HCT116 (cell line): ENCODE measurements at regions not wholly inside any gene's neighbourhood (a gene's known extent, or its start where the extent isn't known, plus 50 kb on each side); places are given as distances from the start of the nearest gene placed in this dataset.

ENCODE experiments used
- ATAC-seq: fragments of 200-7000 bp; cut with Tn5 transposase; 2 replicates; pipeline ENCODE4 v1.9.1; 2020; ENCODE audit warnings: mild to moderate bottlenecking, moderate library complexity
- BruUV-seq: library from RNA; stranded (reverse); fragments of 400-500 nt; replicated peaks from 2 replicates; lab custom pipeline; 2021; lab: Mats Ljungman, UMichigan
- CTCF ChIA-PET: fragments of 300-600 bp; sonication (Branson Sonifier 250); formaldehyde crosslinking; loops from one replicate; lab custom pipeline; 2021; ENCODE audit warnings: antibody characterized with exemption; lab: Charles Lee
- POLR2A ChIA-PET: fragments of 300-600, 350-600 bp; sonication (Branson Sonifier 250); formaldehyde crosslinking; loops from one replicate; lab custom pipeline; 2021; ENCODE audit warnings: antibody characterized with exemption; lab: Charles Lee
- RAD21 ChIA-PET, 2 experiments: fragments of 300-600 bp; sonication (Branson Sonifier 250); formaldehyde crosslinking; loops; one replicate each; lab custom pipeline; 2023; ENCODE audit warnings: low total read pairs in 2 of 2; ENCODE audit not compliant: uncharacterized antibody in 2 of 2, unreplicated experiment in 2 of 2, low non-redundant PET in 1 of 2; lab: Charles Lee
- DNase-seq: peaks from one replicate; pipeline ENCODE4 v3.0.0-alpha.2; 2010; ENCODE audit warnings: low read depth, low spot score
- H2AFZ ChIP-seq: fragments of 200-600 bp; shearing (Covaris generic), sonication (generic); 2 replicates; pipeline ENCODE4 v1.6.1; 2017; ENCODE audit warnings: low read depth, mixed run types, mixed read lengths, antibody characterized with exemption, low read length; ENCODE audit not compliant: poor library complexity, severe bottlenecking
- H3K27ac ChIP-seq: 2 replicates; pipeline ENCODE4 v1.5.1; 2012; ENCODE audit warnings: low read depth, low read length
- H3K27me3 ChIP-seq: fragments of 200-600 bp; sonication (generic); 2 replicates; pipeline ENCODE4 v1.6.1; 2016; ENCODE audit warnings: mixed run types, low read length, mixed read lengths; ENCODE audit not compliant: insufficient read depth
- H3K36me3 ChIP-seq, 2 experiments: fragments of 200-500 bp in 1 of 2; fragments of 200-600 bp in 1 of 2; sonication (Bioruptor generic) in 1 of 2; sonication (generic) in 1 of 2; 2 replicates each; pipeline versions ENCODE4 v1.5.1 to v1.6.1; 2014 to 2016; ENCODE audit warnings: low read length in 2 of 2, inconsistent platforms in 1 of 2, mixed read lengths in 1 of 2, mixed run types in 1 of 2; ENCODE audit not compliant: insufficient read depth in 2 of 2, control insufficient read depth in 1 of 2
- H3K4me1 ChIP-seq, 2 experiments: fragments of 200-600 bp in 1 of 2; sonication (generic) in 1 of 2; 2 replicates each; pipeline versions ENCODE4 v1.5.1 to v1.6.1; 2012 to 2017; ENCODE audit warnings: low read length in 2 of 2, inconsistent platforms in 1 of 2, mild to moderate bottlenecking in 1 of 2, mixed read lengths in 1 of 2, mixed run types in 1 of 2, moderate library complexity in 1 of 2; ENCODE audit not compliant: insufficient read depth in 2 of 2, control insufficient read depth in 1 of 2
- H3K4me2 ChIP-seq: fragments of 200-600 bp; sonication (generic); 2 replicates; pipeline ENCODE4 v1.6.1; 2017; ENCODE audit warnings: mixed run types, low read length, mixed read lengths
- H3K4me3 ChIP-seq, 2 experiments: fragments of 200-600 bp in 1 of 2; sonication (generic) in 1 of 2; replicated peaks in 1 of 2; 2 replicates each; pipeline ENCODE4 v1.5.1; 2011 to 2016; ENCODE audit warnings: low read length in 2 of 2, control low read depth in 1 of 2, low read depth in 1 of 2, mild to moderate bottlenecking in 1 of 2, mixed read lengths in 1 of 2, mixed run types in 1 of 2
- H3K79me2 ChIP-seq: fragments of 200-600 bp; sonication (generic); 2 replicates; pipeline ENCODE4 v1.6.1; 2017; ENCODE audit warnings: mild to moderate bottlenecking, mixed run types, low read length, moderate library complexity, mixed read lengths; ENCODE audit not compliant: insufficient read depth
- H3K9ac ChIP-seq: fragments of 200-600 bp; sonication (generic); 2 replicates; pipeline ENCODE4 v1.6.1; 2016; ENCODE audit warnings: low read length, mixed read lengths
- H3K9me2 ChIP-seq: fragments of 200-600 bp; sonication (generic), shearing (Covaris generic); 2 replicates; pipeline ENCODE4 v1.6.1; 2017; ENCODE audit warnings: mixed run types, mild to moderate bottlenecking, moderate library complexity; ENCODE audit not compliant: insufficient read depth
- H3K9me3 ChIP-seq, 2 experiments: fragments of 200-500 bp in 1 of 2; fragments of 200-600 bp in 1 of 2; sonication (Bioruptor generic) in 1 of 2; sonication (generic) in 1 of 2; 2 replicates each; pipeline ENCODE4 v1.6.1; 2014 to 2017; ENCODE audit warnings: low read length in 2 of 2, mixed read lengths in 2 of 2, inconsistent platforms in 1 of 2, low read depth in 1 of 2, mild to moderate bottlenecking in 1 of 2, mixed run types in 1 of 2, moderate library complexity in 1 of 2; ENCODE audit not compliant: control insufficient read depth in 1 of 2, insufficient read depth in 1 of 2
- H4K20me1 ChIP-seq: fragments of 200-600 bp; sonication (generic), shearing (Covaris generic); 2 replicates; pipeline ENCODE4 v1.6.1; 2017; ENCODE audit warnings: mixed run types, mild to moderate bottlenecking, moderate library complexity; ENCODE audit not compliant: insufficient read depth
- ATF3 ChIP-seq: IDR thresholded peaks from 2 replicates; pipeline ENCODE4 v1.6.1; 2012
- CTCF ChIP-seq, 3 experiments: fragments of 200-600 bp in 1 of 3; sonication (generic) in 1 of 3; IDR thresholded peaks in 2 of 3; conservative IDR thresholded peaks in 1 of 3; 2 replicates each; pipeline ENCODE4 v1.5.1; 2012 to 2017; ENCODE audit warnings: low read depth in 2 of 3, low read length in 2 of 3, antibody characterized with exemption in 1 of 3, borderline replicate concordance in 1 of 3, control low read depth in 1 of 3, mild to moderate bottlenecking in 1 of 3, mixed read lengths in 1 of 3, mixed run types in 1 of 3, moderate library complexity in 1 of 3; ENCODE audit not compliant: insufficient read depth in 1 of 3
- ELF1 ChIP-seq: IDR thresholded peaks from 2 replicates; pipeline ENCODE4 v1.6.1; 2012; ENCODE audit warnings: low read depth, borderline replicate concordance
- EZH2 ChIP-seq: fragments of 200-600 bp; sonication (generic); IDR thresholded peaks from 2 replicates; pipeline ENCODE4 v1.6.1; 2017; ENCODE audit warnings: antibody characterized with exemption, mixed run types
- FOSL1 ChIP-seq: IDR thresholded peaks from 2 replicates; pipeline ENCODE4 v1.6.1; 2012; ENCODE audit warnings: low read depth
- MAX ChIP-seq: IDR thresholded peaks from 2 replicates; pipeline ENCODE4 v1.6.1; 2012
- POLR2A ChIP-seq: IDR thresholded peaks from 2 replicates; pipeline ENCODE4 v1.7.0; 2011; ENCODE audit warnings: borderline replicate concordance; ENCODE audit not compliant: insufficient read depth, insufficient read length; ENCODE audit errors: extremely low read depth
- POLR2AphosphoS5 ChIP-seq: IDR thresholded peaks from 2 replicates; pipeline ENCODE4 v1.6.1; 2011; ENCODE audit warnings: mild to moderate bottlenecking, low read depth, low read length, moderate library complexity
- RAD21 ChIP-seq: IDR thresholded peaks from 2 replicates; pipeline ENCODE4 v1.6.1; 2012; ENCODE audit warnings: low read depth, mild to moderate bottlenecking
- SIN3A ChIP-seq: IDR thresholded peaks from 2 replicates; pipeline ENCODE4 v1.6.1; 2012; ENCODE audit warnings: low read depth
- SP1 ChIP-seq: IDR thresholded peaks from 2 replicates; pipeline ENCODE4 v1.6.1; 2012; ENCODE audit warnings: low read depth
- TCF7L2 ChIP-seq: IDR thresholded peaks from 2 replicates; pipeline ENCODE4 v1.7.0; 2011; ENCODE audit warnings: borderline replicate concordance, inconsistent platforms; ENCODE audit not compliant: insufficient read depth, insufficient read length; ENCODE audit errors: extremely low read depth
- YY1 ChIP-seq: IDR thresholded peaks from 2 replicates; pipeline ENCODE4 v1.6.1; 2011; ENCODE audit warnings: low read length, low read depth, moderate library complexity, mild to moderate bottlenecking; ENCODE audit not compliant: insufficient replicate concordance; ENCODE audit errors: extremely low read depth
- intact Hi-C: fragments of 100-400 bp; cut with micrococcal nuclease; formaldehyde crosslinking; loops from 2 replicates; pipeline ENCODE4 v1.10.0; 2022

DNA sequence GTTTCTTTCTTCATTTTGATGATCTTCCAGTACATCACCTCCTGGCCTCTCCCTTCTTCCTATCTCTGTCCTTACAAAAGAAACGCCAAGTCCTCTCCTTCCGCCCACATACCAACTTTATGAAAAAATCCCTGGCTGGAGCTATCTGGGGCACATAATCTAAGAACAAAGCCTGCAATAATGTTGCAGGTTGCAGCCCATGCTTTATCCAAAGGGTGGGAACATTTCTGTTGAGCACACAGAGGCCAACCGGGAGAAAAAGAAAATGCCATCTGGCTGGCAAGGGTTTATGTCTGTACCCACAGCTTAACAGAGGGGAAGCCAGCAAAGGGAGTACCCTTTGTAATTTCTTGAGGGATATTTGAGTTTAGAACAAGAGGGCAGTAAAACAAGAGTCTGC, 409.6 kb downstream of the SOX9 start (continued):
- TF ChIP-seq POLR2A, result no peak
- no peak for TF ChIP-seq SP1
- no peak for TF ChIP-seq MAX
- no peak for TF ChIP-seq TCF7L2
- no peak for TF ChIP-seq ELF1
- TF ChIP-seq EZH2, result no peak
- no peak for TF ChIP-seq CTCF (IDR thresholded peaks at IDR 0.05 in 2 of 3, conservative IDR thresholded peaks at IDR 0.05 in 1 of 3; ENCODE audit: borderline replicate concordance in 1 of 3, insufficient read depth in 1 of 3, low read depth in 2 of 3, low read length in 2 of 3)
- TF ChIP-seq ATF3, result no peak
- TF ChIP-seq RAD21, result no peak
- TF ChIP-seq FOSL1, result no peak
- TF ChIP-seq POLR2AphosphoS5, result no peak
- no peak for TF ChIP-seq YY1
- TF ChIP-seq, all 23 proteins: peak for 0

DNA sequence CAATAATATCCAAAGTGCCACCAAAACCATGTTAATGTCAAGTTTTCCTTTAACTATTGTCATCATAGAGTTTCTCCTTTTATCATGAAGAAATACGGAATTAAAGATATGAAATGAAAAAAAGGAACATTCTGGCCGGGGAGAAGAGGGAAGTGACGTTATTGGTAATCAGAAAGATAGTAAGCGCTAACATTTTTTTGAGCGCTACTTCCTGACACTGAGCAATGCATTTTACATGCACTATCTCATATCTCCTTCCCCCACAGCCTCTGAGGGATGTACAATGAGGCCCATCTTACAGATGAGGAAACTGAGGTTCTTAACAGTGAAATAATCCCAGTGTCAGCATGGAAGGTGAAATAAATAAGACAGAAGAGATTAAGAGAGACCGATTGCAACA, 410.9 kb downstream of the SOX9 start:
- H3K27me3 ChIP-seq, result no peaks in the 10 kb centered on the region
- H3K9me3 ChIP-seq, result peaks cover 0 to 8% of the 10 kb centered on the region in 2 experiments; a peak in 1 of 4 replicates
- no peak for TF ChIP-seq SIN3A
- H3K9me2 ChIP-seq, result no peaks in the 10 kb centered on the region
- H4K20me1 ChIP-seq, result peaks cover 4% of the 10 kb centered on the region; the same call in 1 of the 2 replicates
- no peaks in the 10 kb centered on the region; a peak in 1 of 4 replicates for H3K4me1 ChIP-seq
- ChIA-PET CTCF (no interaction called here), RAD21 (no interaction called here), POLR2A (no interaction called here)
- no peak overlapping the region for H3K9ac ChIP-seq
- H3K4me2 ChIP-seq, result no peak overlapping the region
- H3K79me2 ChIP-seq, result peaks cover 92% of the 10 kb centered on the region
- no peak overlapping the region for H3K27ac ChIP-seq
- DNase-seq (no peak), ATAC-seq (no peak)
- H3K4me3 ChIP-seq, result no peak overlapping the region
- no TSS peak for BruUV-seq
- intact Hi-C loops, result no loop called here
- no peak overlapping the region for H2AFZ ChIP-seq
- H3K36me3 ChIP-seq, result 0 out of 4 replicates have a peak, but pooled peaks cover 0 to 5% of the 10 kb centered on the region in 2 experiments
